CD4-positive, alpha-beta T cell (primary cell): ENCODE measurements at regions not wholly inside any gene's neighbourhood (a gene's known extent, or its start where the extent isn't known, plus 50 kb on each side); places are given as distances from the start of the nearest gene placed in this dataset.

Experiments
- ATAC-seq: fragments of 200-7000 bp; cut with Tn5 transposase; one replicate; pipeline ENCODE4 v1.10.0; 2022; ENCODE audit warnings: mild to moderate bottlenecking; ENCODE audit not compliant: poor library complexity
- CTCF ChIA-PET: fragments of 350-600 bp; sonication (Branson Sonifier 250); formaldehyde crosslinking; loops from one replicate; lab custom pipeline; 2021; ENCODE audit warnings: antibody characterized with exemption, inconsistent platforms; lab: Charles Lee
- POLR2A ChIA-PET: fragments of 350-600 bp; sonication (Branson Sonifier 250); formaldehyde crosslinking; loops from one replicate; lab custom pipeline; 2021; ENCODE audit warnings: antibody characterized with exemption, inconsistent platforms; lab: Charles Lee
- DNase-seq, 14 experiments: peaks; one replicate each; pipeline ENCODE4 v3.0.0-alpha.2; 2013 to 2020; ENCODE audit warnings: mixed read lengths in 2 of 14
- H3K27ac ChIP-seq, 2 donors: one replicate each; pipeline versions ENCODE4 v1.5.1 to v1.7.0; 2013; ENCODE audit warnings: low read length in 2 of 2, low read depth in 1 of 2, mild to moderate bottlenecking in 1 of 2
- H3K27me3 ChIP-seq, 2 experiments: 1 replicate in 1 of 2; 2 replicates in 1 of 2; pipeline versions ENCODE4 v1.6.1 to v1.7.0; 2013; ENCODE audit warnings: low read length in 2 of 2, control low read depth in 1 of 2, mild to moderate bottlenecking in 1 of 2, moderate library complexity in 1 of 2; ENCODE audit not compliant: insufficient read depth in 2 of 2, control insufficient read depth in 1 of 2
- H3K36me3 ChIP-seq: one replicate; pipeline ENCODE4 v1.6.1; 2013; ENCODE audit warnings: low read length, control low read depth; ENCODE audit not compliant: insufficient read depth
- H3K4me1 ChIP-seq: one replicate; pipeline ENCODE4 v1.6.1; 2013; ENCODE audit warnings: low read length, control low read depth; ENCODE audit not compliant: insufficient read depth
- H3K4me3 ChIP-seq: one replicate; pipeline ENCODE4 v1.5.1; 2013; ENCODE audit warnings: mild to moderate bottlenecking, low read length, moderate library complexity
- H3K9me3 ChIP-seq, 2 experiments: 1 replicate in 1 of 2; 2 replicates in 1 of 2; pipeline versions ENCODE4 v1.6.1 to v1.7.0; 2013; ENCODE audit warnings: low read length in 2 of 2, mild to moderate bottlenecking in 2 of 2, control low read depth in 1 of 2, moderate library complexity in 1 of 2; ENCODE audit not compliant: control insufficient read depth in 1 of 2, insufficient read depth in 1 of 2
- H3K27ac Mint-ChIP-seq: one replicate; pipeline ENCODE4 v1.8.0; 2020; ENCODE audit warnings: mixed read lengths
- H3K27me3 Mint-ChIP-seq: one replicate; pipeline ENCODE4 v1.8.0; 2021; ENCODE audit warnings: mixed read lengths
- H3K36me3 Mint-ChIP-seq: one replicate; pipeline ENCODE4 v1.8.0; 2021; ENCODE audit warnings: low read depth, mixed read lengths
- H3K4me1 Mint-ChIP-seq: one replicate; pipeline ENCODE4 v1.8.0; 2021; ENCODE audit warnings: low read depth, mixed read lengths
- H3K4me3 Mint-ChIP-seq: one replicate; pipeline ENCODE4 v1.8.0; 2020; ENCODE audit warnings: mild to moderate bottlenecking, mixed read lengths
- H3K9me3 Mint-ChIP-seq: one replicate; pipeline ENCODE4 v1.8.0; 2020; ENCODE audit warnings: mixed read lengths
- intact Hi-C, 2 experiments: fragments of 100-400 bp; cut with DNase I in 1 of 2; cut with micrococcal nuclease in 1 of 2; formaldehyde crosslinking; loops; one replicate each; pipeline versions ENCODE4 v1.15.1 to v1.9.0; 2023 to 2025; cut with DNase I, micrococcal nuclease
- TF ChIP-seq, protein P1 (sequence below): fragments of 200-600 bp; IDR thresholded peaks from one replicate; pipeline ENCODE4 v1.8.0; 2022; ENCODE audit warnings: antibody characterized with exemption, mild to moderate bottlenecking

DNA sequence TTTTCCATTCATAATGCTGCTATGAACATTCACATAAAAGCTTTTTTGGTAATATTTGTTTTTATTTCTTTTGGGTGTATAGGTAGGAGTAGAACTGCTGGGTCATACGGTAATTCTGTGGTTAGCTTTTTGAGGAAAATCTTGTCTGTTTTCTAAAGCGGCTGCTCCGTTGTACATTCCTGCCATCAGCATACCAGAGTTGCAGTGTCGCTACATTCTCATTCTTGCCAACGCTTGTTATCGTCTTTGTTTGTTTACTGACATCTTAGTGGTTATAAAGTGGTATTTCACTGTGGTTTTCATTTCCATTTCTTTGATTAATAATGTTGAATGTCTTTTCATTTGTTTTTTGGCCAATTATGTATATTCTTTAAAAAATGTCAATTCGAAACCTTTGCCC is 469.8 kb upstream of the ZP4 start:
- TF ChIP-seq, protein P1, sequence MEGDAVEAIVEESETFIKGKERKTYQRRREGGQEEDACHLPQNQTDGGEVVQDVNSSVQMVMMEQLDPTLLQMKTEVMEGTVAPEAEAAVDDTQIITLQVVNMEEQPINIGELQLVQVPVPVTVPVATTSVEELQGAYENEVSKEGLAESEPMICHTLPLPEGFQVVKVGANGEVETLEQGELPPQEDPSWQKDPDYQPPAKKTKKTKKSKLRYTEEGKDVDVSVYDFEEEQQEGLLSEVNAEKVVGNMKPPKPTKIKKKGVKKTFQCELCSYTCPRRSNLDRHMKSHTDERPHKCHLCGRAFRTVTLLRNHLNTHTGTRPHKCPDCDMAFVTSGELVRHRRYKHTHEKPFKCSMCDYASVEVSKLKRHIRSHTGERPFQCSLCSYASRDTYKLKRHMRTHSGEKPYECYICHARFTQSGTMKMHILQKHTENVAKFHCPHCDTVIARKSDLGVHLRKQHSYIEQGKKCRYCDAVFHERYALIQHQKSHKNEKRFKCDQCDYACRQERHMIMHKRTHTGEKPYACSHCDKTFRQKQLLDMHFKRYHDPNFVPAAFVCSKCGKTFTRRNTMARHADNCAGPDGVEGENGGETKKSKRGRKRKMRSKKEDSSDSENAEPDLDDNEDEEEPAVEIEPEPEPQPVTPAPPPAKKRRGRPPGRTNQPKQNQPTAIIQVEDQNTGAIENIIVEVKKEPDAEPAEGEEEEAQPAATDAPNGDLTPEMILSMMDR, result no peak
- no peaks in the 10 kb centered on the region for H3K36me3 ChIP-seq
- no peaks in the 10 kb centered on the region for H3K4me1 Mint-ChIP-seq
- DNase-seq (no peak), ATAC-seq (no peak)
- H3K4me3 ChIP-seq, result no peak overlapping the region
- POLR2A ChIA-PET, result no interaction called here
- H3K27ac Mint-ChIP-seq, result no peak overlapping the region
- CTCF ChIA-PET, result no interaction called here
- H3K9me3 ChIP-seq, result peaks cover 0 to 15% of the 10 kb centered on the region in 2 experiments
- H3K27me3 Mint-ChIP-seq, result no peaks in the 10 kb centered on the region
- no peak overlapping the region for H3K27ac ChIP-seq
- no peaks in the 10 kb centered on the region for H3K27me3 ChIP-seq
- H3K36me3 Mint-ChIP-seq, result no peaks in the 10 kb centered on the region
- intact Hi-C loops, result no loop called here
- H3K9me3 Mint-ChIP-seq, result peaks cover 3% of the 10 kb centered on the region
- H3K4me3 Mint-ChIP-seq, result no peak overlapping the region
- H3K4me1 ChIP-seq, result no peaks in the 10 kb centered on the region

DNA sequence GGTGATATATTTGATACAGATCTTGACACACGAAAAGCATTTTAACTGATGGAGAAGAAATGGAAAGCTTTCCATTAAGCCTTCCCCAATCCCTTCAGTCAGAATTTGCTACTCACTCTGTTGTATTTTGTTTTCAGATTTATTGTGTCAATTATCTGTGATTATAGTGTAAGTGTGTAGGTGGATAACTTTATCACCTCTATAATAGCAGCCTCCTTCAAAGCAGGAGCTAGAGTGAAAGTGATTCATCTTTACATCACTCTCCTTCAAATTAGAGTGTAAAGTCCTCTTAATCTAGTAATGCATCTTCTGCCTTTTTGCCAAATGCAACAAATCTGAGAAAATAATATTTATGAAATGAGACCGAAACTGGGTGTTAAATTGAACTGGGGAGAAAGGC is 459.7 kb upstream of the ZP4 start:
- POLR2A ChIA-PET, result no interaction called here
- CTCF ChIA-PET, result no interaction called here

DNA sequence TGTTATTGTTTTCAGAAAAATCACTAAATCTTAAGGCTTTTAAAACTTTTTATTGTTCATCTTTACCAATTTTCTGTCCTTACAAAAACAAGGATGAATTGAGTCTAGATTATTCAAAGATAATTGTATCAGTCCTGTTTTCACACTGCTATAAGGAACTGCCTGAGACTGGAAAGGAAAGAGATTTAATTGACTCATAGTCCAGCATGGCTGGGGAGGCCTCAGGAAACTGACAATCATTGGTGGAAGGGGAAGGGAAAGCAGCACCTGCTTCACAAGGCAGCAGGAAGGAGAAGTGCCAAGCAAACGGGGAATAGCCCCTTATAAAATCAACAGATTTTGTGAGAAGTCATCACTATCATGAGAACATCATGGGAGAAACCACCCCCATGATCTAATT is 455.6 kb upstream of the ZP4 start:
- DNase-seq, result no peak
- ChIA-PET CTCF (no interaction called here), POLR2A (no interaction called here)
- TF ChIP-seq, protein P1, result no peak
- intact Hi-C loops, result no loop called here
- Mint-ChIP-seq H3K9me3 (peaks cover 4% of the 10 kb centered on the region), H3K27me3 (no peaks in the 10 kb centered on the region), H3K4me3 (no peak overlapping the region), H3K4me1 (no peaks in the 10 kb centered on the region), H3K27ac (no peak overlapping the region), H3K36me3 (no peaks in the 10 kb centered on the region)
- Histone ChIP-seq H3K27me3 (no peaks in the 10 kb centered on the region), H3K9me3 (peaks cover 0 to 8% of the 10 kb centered on the region in 2 experiments), H3K36me3 (no peaks in the 10 kb centered on the region), H3K4me3 (no peak overlapping the region), H3K27ac (no peak overlapping the region), H3K4me1 (no peaks in the 10 kb centered on the region)
- no peak for ATAC-seq

More for the DNA sequence above, 459.7 kb upstream of the ZP4 start:
- Mint-ChIP-seq H3K4me3 (no peak overlapping the region), H3K36me3 (no peaks in the 10 kb centered on the region), H3K27me3 (no peaks in the 10 kb centered on the region), H3K9me3 (peaks cover 13% of the 10 kb centered on the region), H3K27ac (no peak overlapping the region), H3K4me1 (no peaks in the 10 kb centered on the region)
- Histone ChIP-seq H3K36me3 (no peaks in the 10 kb centered on the region), H3K27ac (no peak overlapping the region), H3K9me3 (peaks cover 0 to 3% of the 10 kb centered on the region in 2 experiments), H3K4me1 (no peaks in the 10 kb centered on the region), H3K27me3 (no peaks in the 10 kb centered on the region), H3K4me3 (no peak overlapping the region)
- TF ChIP-seq, protein P1, result no peak
- intact Hi-C loops, result no loop called here
- ATAC-seq (no peak), DNase-seq (no peak)
